Brain pericyte (primary cell): ENCODE measurements at regions not wholly inside any gene's neighbourhood (a gene's known extent, or its start where the extent isn't known, plus 50 kb on each side); places are given as distances from the start of the nearest gene placed in this dataset.
"Not testable (repeated sequence)": the region's sequence is repeated elsewhere in the genome, so short reads cannot be mapped to it uniquely, and the experiment has no call there.

Experiments
- DNase-seq: peaks from one replicate; pipeline ENCODE4 v3.0.0-alpha.2; 2012; ENCODE audit warnings: low read depth, low spot score

GRCh38 chr3:195999176-195999575 is 82.7 kb downstream of the TFRC start:
- not testable (repeated sequence) for DNase-seq

DNA sequence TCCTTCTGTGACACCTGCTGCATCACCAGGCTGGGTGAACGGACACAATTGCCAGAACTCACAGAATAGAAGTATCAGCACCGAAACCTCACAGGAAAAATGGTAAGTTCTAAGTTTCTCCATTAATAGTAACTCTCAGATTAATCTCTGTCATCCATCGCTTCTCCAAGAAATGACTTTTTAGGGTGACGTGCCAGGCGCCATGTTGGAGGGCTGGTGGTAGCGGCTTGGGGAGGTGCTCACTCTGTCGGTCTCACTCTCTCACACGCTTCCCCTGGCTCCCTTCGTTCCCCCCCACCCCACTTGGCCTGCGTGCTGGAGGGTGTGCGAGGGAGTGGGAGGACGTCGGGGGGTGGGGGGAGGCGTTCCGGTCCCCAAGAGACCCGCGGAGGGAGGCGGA is 85.6 kb downstream of the TFRC start:
- DNase-seq, result not testable (repeated sequence)

DNA sequence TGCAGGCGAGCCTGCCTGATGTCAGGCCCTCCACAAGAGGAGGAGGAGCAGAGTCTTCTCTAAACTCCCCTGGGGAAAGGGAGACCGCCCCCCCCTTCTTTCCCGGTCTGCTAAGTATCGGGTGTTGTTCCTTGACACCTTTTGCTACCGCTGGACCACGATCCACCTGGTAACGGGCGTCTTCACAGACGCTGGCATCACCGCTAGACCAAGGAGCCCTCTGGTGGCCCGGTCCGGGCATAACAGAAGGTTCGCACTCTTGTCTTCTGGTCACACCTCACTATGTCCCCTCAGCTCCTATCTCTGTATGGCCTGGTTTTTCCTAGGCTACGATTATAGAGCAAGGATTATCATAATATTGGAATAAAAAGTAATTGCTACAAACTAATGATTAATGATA is 86.0 kb upstream of the TNK2 start:
- DNase-seq, result not testable (repeated sequence)

DNA sequence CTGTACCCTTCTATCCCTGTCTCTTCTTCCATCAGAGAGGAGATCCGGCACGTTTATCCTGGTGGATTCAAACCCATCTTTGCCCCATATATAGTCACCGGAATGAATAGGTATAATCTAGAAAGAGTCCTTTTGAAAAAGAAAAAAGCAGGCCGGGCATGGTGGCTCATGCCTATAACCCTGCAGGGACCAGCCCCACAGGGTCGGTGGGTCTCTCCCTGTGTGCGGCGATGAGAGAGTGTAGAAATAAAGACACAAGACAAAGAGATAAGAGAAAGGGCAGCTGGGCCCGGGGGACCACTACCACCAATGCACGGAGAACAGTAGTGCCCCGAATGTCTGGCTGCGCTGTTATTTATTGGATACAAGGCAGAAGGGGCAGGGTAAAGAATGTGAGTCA is 85.3 kb upstream of the TNK2 start:
- DNase-seq, result not testable (repeated sequence)

DNA sequence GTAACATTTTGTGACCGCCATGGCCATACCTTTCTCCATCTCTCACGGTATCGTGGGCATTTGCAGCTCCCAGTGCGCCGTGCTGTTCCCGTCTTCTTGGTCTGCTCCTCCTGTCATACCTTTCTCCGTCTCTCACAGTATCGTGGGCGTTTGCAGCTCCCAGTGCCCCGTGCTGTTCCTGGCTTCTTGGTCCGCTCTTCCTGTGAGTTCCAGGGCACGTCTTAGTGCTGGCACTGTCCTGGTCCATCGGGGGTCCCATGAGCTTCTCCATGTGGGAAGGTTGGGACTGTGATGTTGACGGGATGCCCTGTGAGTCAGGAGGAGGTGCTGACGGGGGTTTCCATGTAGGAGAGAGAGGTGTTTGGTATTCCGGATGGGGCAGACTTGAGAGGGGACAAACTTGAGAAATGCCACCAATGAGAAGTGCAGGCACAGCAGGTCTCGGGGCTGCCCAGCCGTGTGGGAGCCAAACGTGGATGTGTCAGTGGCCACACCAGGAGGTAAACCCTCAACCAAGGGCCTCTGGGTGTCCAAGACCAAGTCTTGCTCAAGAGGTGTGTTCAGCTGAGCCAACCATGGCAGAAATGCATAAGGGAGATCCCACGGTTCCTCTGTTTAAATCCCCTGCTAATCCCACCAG is 84.7 kb upstream of the TNK2 start:
- not testable (repeated sequence) for DNase-seq

DNA sequence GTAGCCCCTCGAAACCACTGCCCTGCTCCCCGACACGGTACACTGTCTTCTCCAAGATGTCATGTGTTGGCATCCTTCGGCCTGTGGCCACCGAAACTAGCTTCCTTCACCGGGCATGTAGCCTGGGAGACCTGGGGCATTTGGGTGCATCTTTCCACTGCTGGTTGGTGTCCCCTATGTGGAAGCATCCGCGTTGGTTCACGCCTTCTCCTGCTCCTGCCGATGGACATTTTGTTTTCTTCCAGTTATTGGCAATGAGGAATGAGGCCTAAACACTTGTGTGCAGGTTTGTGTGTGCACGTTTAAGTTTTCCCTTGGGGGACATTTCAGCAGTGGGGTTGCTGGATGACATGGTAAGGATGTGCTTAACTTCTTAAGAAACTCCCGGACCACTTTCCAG is 83.6 kb upstream of the TNK2 start:
- not testable (repeated sequence) for DNase-seq

DNA sequence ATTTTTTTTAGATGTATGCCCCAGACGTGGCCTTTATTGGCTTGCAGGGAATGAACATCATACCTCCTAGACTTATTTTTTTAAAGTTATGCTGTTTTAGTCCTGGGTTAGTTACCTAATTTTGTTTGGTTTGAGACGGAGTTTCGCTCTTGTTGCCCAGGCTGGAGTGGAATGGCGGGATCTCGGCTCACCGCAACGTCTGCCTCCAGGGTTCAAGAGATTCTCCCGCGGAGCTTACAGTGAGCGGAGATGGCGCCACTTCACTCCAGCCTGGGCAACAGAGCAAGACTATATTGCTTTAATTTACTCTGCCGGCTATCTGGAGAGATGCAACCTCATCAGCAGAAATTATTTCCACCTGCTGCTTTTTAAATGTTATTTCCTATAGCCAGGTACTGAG is 82.9 kb upstream of the TNK2 start:
- DNase-seq, result not testable (repeated sequence)

- not testable (repeated sequence) for DNase-seq
Observed at GRCh38 chr3:195990841-195991174, 82.5 kb upstream of the TNK2 start.

DNA sequence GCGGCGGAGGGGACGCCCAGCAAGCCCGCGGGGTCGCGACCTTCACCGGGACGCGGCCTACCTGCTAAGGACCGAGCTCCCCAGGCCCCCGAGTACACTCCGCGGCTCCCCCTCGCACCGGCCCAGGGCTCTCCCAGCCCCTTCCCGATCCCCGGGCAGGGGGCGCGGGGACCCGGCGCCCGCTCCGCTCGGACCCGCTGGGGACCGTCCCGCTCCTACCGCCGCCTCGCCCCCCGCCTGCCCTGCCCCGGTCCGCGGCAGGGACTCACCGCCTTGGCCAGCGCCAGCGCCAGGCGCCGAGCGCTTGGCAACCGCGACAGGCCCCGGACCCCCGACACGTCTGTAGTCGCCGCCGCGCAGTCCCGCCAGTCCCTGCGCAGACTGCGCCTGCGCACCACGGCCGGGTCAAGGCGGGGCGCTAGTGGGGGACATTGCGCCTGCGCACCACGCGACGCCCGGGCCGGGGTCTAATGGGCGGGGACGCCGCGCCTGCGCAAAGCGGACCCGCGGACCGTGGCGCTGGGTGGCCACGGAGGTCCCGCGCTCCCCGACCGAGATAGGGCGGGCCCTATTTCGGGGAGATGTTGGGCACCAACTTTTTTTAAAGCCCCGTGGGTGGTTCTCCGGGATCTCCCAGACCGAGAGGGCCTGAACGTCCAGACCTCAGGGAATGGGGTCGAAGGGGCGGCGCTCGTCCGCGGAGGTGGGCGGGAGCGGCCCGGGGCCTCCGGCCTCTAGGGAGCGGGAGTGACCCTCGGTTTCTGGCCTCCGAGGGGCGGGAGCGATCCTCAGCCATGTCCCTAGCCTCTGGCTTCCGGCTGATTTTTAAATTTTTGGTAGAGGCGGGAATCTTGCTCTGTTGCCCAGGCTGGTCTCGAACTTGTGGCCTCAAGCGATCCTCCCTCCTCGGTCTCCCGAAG is 81.8 kb upstream of the TNK2 start:
- DNase-seq, result peak; percentile 43

DNA sequence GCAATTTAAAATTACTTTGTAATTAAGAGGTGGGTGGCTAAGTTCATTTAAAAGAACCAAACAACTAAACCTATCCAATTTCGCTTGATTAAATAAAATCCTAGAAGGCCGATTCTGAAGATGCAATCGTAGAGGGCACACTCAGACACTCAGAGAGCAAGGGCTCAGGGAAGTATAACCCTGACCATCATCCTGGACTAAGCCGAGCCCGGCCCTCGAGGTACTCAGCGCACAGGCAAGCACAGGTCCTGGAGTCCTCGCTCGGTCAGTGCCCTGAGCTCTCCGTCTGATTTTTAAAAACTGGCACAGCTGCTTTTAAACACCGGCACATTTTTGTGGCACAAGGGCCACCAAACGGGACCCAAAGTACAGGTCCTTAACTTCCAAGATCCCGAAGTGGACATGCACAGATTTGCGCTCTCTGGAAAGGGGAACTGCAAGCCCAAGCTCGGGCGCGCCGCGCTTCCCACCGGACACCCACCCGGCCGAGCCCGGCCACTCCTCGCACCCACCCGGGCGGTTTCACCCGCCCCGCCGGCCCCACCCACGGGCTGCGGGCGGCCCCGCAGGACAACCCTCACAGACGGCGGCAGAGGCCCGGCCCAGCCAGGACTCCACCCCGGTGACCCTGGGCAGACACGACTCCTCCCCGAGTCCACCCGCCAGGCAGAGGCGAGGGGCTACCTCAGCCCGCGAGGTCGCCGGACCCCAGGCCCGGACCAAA is 81.0 kb upstream of the TNK2 start:
- DNase-seq, result not testable (repeated sequence)

GRCh38 chr3:195988764-195989163 is 80.4 kb upstream of the TNK2 start:
- not testable (repeated sequence) for DNase-seq

- DNase-seq, result not testable (repeated sequence)
Observed at GRCh38 chr3:195987001-195987400, 78.7 kb upstream of the TNK2 start.

GRCh38 chr3:195986576-195986975 is 78.2 kb upstream of the TNK2 start:
- DNase-seq, result not testable (repeated sequence)

- not testable (repeated sequence) for DNase-seq
Observed at GRCh38 chr3:195985348-195985920, 77.1 kb upstream of the TNK2 start.

DNA sequence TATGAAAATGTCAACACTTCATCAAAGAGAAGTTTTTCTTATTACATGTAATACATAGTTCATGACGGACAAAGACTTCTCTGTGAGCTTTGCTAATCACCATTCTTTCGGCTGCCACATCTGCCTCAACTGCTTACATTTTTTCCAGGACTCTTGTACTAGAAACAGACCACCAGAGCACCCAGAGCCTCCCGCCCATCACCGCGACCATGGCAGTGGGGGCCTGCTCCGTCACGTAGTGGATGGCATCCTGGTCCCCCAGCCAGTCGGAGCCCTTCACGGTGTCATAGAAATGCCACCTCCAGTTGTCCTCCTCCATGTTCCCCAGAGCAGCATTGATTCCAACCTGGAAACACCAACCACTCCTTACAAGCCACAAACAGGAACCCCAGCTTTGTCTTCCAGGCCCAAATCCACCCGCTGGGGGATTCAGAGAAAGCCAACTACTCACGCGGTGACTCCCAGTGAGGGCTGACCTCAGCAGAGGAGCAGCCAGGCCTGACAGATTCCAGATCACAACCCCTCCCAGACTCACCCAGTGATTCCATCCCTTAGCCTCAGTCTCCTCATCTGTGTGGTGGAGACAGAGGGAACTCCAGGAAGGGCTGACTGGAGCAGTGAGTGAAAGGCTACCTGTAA is 76.2 kb upstream of the TNK2 start:
- DNase-seq, result not testable (repeated sequence)

GRCh38 chr3:195983880-195984279 is 75.5 kb upstream of the TNK2 start:
- not testable (repeated sequence) for DNase-seq

- DNase-seq, result not testable (repeated sequence)
Observed at GRCh38 chr3:195982754-195983153, 74.4 kb upstream of the TNK2 start.

- not testable (repeated sequence) for DNase-seq
Observed at GRCh38 chr3:195981778-195982177, 73.4 kb upstream of the TNK2 start.

GRCh38 chr3:195979877-195980276 is 71.5 kb upstream of the TNK2 start:
- DNase-seq, result not testable (repeated sequence)

GRCh38 chr3:195978585-195978984 is 70.2 kb upstream of the TNK2 start:
- not testable (repeated sequence) for DNase-seq

DNA sequence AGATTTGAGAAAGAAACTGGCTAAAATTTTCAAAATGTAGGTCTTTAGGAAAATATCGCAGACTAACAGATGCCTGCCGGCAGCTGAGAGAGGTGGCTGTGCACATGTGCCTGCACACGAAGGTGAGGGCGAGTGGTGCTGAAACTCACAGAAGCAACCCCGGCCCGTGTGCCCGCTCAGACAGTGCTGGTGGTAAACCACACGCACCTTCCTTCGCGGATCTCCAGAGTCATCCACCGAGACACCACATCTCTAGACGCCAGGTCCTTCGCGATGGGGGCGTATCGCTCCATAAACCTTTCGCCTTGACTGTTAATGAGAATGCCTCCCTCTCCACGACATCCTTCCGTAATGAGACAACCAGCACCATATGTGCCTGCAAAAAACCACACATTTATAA is 68.5 kb upstream of the TNK2 start:
- not testable (repeated sequence) for DNase-seq
